ENCODE measurements at regions not wholly inside any gene's neighbourhood (a gene's known extent, or its start where the extent isn't known, plus 50 kb on each side); places are given as distances from the start of the nearest gene placed in this dataset.
A peak's percentile ranks its signal among the peaks of the same experiment; 100 is the strongest.

- DNase-seq: peak in 1 of 2 experiments; percentile 56
- intact Hi-C loops (cut with micrococcal nuclease; ENCODE audit: unreplicated experiment): no loop called here
- no peak overlapping the region for H3K4me3 ChIP-seq
Observed at GRCh38 chr1:177615251-177615650, 354.6 kb downstream of the SEC16B start.

GRCh38 chr1:177611402-177611801, 358.5 kb downstream of the SEC16B start:
- ChIA-PET POLR2A (ENCODE audit: unreplicated experiment) (no interaction called here), CTCF (no interaction called here)
- no TSS peak for BruUV-seq (replicated peaks)
- H3K4me2 ChIP-seq: no peak overlapping the region
- no peaks in the 10 kb centered on the region for H4K20me1 ChIP-seq (ENCODE audit: insufficient read depth)
- no peak overlapping the region for H3K4me3 ChIP-seq
- no peaks in the 10 kb centered on the region for H3K36me3 ChIP-seq (ENCODE audit: low read depth)
- no peaks in the 10 kb centered on the region for H3F3A ChIP-seq (ENCODE audit: insufficient read depth, low read depth)
- H3K79me2 ChIP-seq (ENCODE audit: low read depth): no peaks in the 10 kb centered on the region
- intact Hi-C loops (cut with micrococcal nuclease; ENCODE audit: unreplicated experiment): no loop called here
- H3K27ac ChIP-seq: no peak overlapping the region
- no peaks in the 10 kb centered on the region for H3K27me3 ChIP-seq (ENCODE audit: insufficient read depth, low read depth)
- 0 out of 2 replicates have a peak, but pooled peaks cover 7% of the 10 kb centered on the region for H3K4me1 ChIP-seq (replicated peaks; ENCODE audit: insufficient read depth)
- no peak for DNase-seq
- peaks cover 5% of the 10 kb centered on the region; the same call in 1 of the 2 replicates for H3K9me3 ChIP-seq (ENCODE audit: insufficient read depth, low read depth)
- no peaks in the 10 kb centered on the region; the same call in 1 of the 2 replicates for H3K9me2 ChIP-seq (ENCODE audit: insufficient read depth)
- TF ChIP-seq EZH2 (IDR thresholded peaks at IDR 0.05; ENCODE audit: low read depth) (no peak), CTCF (conservative IDR thresholded peaks at IDR 0.05) (no peak)
- no peak overlapping the region for H2AFZ ChIP-seq

More at GRCh38 chr1:177615251-177615650, 354.6 kb downstream of the SEC16B start:
- CTCF ChIA-PET: no interaction called here
- Histone ChIP-seq H3F3A (ENCODE audit: insufficient read depth, low read depth) (no peaks in the 10 kb centered on the region), H3K4me2 (no peak overlapping the region), H3K27me3 (ENCODE audit: insufficient read depth, low read depth) (no peaks in the 10 kb centered on the region), H3K9me2 (ENCODE audit: insufficient read depth) (no peaks in the 10 kb centered on the region; the same call in 1 of the 2 replicates), H3K27ac (no peak overlapping the region), H3K36me3 (ENCODE audit: low read depth) (no peaks in the 10 kb centered on the region), H3K79me2 (ENCODE audit: low read depth) (no peaks in the 10 kb centered on the region), H2AFZ (no peak overlapping the region), H3K4me1 (replicated peaks; ENCODE audit: insufficient read depth) (0 out of 2 replicates have a peak, but pooled peaks cover 7% of the 10 kb centered on the region), H4K20me1 (ENCODE audit: insufficient read depth) (no peaks in the 10 kb centered on the region), H3K9me3 (ENCODE audit: insufficient read depth, low read depth) (no peaks in the 10 kb centered on the region)
- BruUV-seq (replicated peaks): no TSS peak
- POLR2A ChIA-PET (ENCODE audit: unreplicated experiment): no interaction called here
- TF ChIP-seq CTCF (conservative IDR thresholded peaks at IDR 0.05) (no peak), EZH2 (IDR thresholded peaks at IDR 0.05; ENCODE audit: low read depth) (no peak)

GRCh38 chr1:177609953-177610352, 359.9 kb downstream of the SEC16B start:
- BruUV-seq (replicated peaks): no TSS peak
- no peaks in the 10 kb centered on the region for H3F3A ChIP-seq (ENCODE audit: insufficient read depth, low read depth)
- CTCF ChIA-PET: no interaction called here
- no peak overlapping the region for H3K4me2 ChIP-seq
- no peak overlapping the region for H3K27ac ChIP-seq
- no peaks in the 10 kb centered on the region for H4K20me1 ChIP-seq (ENCODE audit: insufficient read depth)
- no peaks in the 10 kb centered on the region for H3K79me2 ChIP-seq (ENCODE audit: low read depth)
- 0 out of 2 replicates have a peak, but pooled peaks cover under 1% of the 10 kb centered on the region for H3K4me1 ChIP-seq (replicated peaks; ENCODE audit: insufficient read depth)
- H3K9me3 ChIP-seq (ENCODE audit: insufficient read depth, low read depth): peaks cover 5% of the 10 kb centered on the region; the same call in 1 of the 2 replicates
- POLR2A ChIA-PET (ENCODE audit: unreplicated experiment): interaction anchor here (0.5 kb wide), 1 partner anchor 73 kb away, joined by 8 read pairs; no protein-coding TSS in a partner anchor
- H3K36me3 ChIP-seq (ENCODE audit: low read depth): no peaks in the 10 kb centered on the region
- DNase-seq: no peak
- no peak overlapping the region for H3K4me3 ChIP-seq
- intact Hi-C loops (cut with micrococcal nuclease; ENCODE audit: unreplicated experiment): no loop called here
- H2AFZ ChIP-seq: no peak overlapping the region
- no peaks in the 10 kb centered on the region; the same call in 1 of the 2 replicates for H3K9me2 ChIP-seq (ENCODE audit: insufficient read depth)
- no peak for TF ChIP-seq CTCF (conservative IDR thresholded peaks at IDR 0.05)
- TF ChIP-seq EZH2 (IDR thresholded peaks at IDR 0.05; ENCODE audit: low read depth): no peak
- no peaks in the 10 kb centered on the region for H3K27me3 ChIP-seq (ENCODE audit: insufficient read depth, low read depth)

Data from PC-9 (cell line).